NCI-H526 treated with DMSO at 0.1 percent for 48 hours (cell line): ENCODE measurements at regions not wholly inside any gene's neighbourhood (a gene's known extent, or its start where the extent isn't known, plus 50 kb on each side); places are given as distances from the start of the nearest gene placed in this dataset.
"Not testable (repeated sequence)": the region's sequence is repeated elsewhere in the genome, so short reads cannot be mapped to it uniquely, and the experiment has no call there.

Experiments used
- DNase-seq: peaks from one replicate; lab custom pipeline; 2025; lab: John Stamatoyannopoulos, UW

- DNase-seq = no peak
Measured at GRCh38 chr12:107144441-107144840, 51.1 kb upstream of the CRY1 start.

GRCh38 chr12:107144990-107145389, 51.6 kb upstream of the CRY1 start:
- no peak for DNase-seq

GRCh38 chr12:107145397-107145796, 52.0 kb upstream of the CRY1 start:
- DNase-seq = no peak

- DNase-seq = no peak
Measured at GRCh38 chr12:107148107-107148506, 54.8 kb upstream of the CRY1 start.

- no peak for DNase-seq
Measured at GRCh38 chr12:107152315-107152714, 59.0 kb upstream of the CRY1 start.

GRCh38 chr12:107159384-107159900, 66.1 kb upstream of the CRY1 start:
- DNase-seq = no peak

- no peak for DNase-seq
Measured at GRCh38 chr12:107163413-107163812, 70.1 kb upstream of the CRY1 start.

GRCh38 chr12:107164392-107164791, 71.0 kb upstream of the CRY1 start:
- DNase-seq = no peak

GRCh38 chr12:107165581-107165980, 72.2 kb upstream of the CRY1 start:
- DNase-seq = no peak

- no peak for DNase-seq
Measured at GRCh38 chr12:107167756-107168155, 74.4 kb upstream of the CRY1 start.

- no peak for DNase-seq
Measured at GRCh38 chr12:107169200-107169599, 75.9 kb upstream of the CRY1 start.

GRCh38 chr12:107178776-107179175, 85.4 kb upstream of the CRY1 start:
- no peak for DNase-seq

- DNase-seq = no peak
Measured at GRCh38 chr12:107179871-107180270, 86.5 kb upstream of the CRY1 start.

GRCh38 chr12:107180272-107180671, 86.9 kb upstream of the CRY1 start:
- DNase-seq = no peak

GRCh38 chr12:107184359-107184930, 91.1 kb upstream of the CRY1 start:
- no peak for DNase-seq

- no peak for DNase-seq
Measured at GRCh38 chr12:107196681-107197080, 103.3 kb upstream of the CRY1 start.

GRCh38 chr12:107200394-107200793, 107.0 kb upstream of the CRY1 start:
- no peak for DNase-seq

- no peak for DNase-seq
Measured at GRCh38 chr12:107207931-107208525, 114.7 kb upstream of the CRY1 start.

GRCh38 chr12:107209700-107210099, 116.4 kb upstream of the CRY1 start:
- DNase-seq = not testable (repeated sequence)

GRCh38 chr12:107214373-107214773, 121.0 kb upstream of the CRY1 start:
- not testable (repeated sequence) for DNase-seq

- DNase-seq = not testable (repeated sequence)
Measured at GRCh38 chr12:107216411-107216810, 123.1 kb upstream of the CRY1 start.

- no peak for DNase-seq
Measured at GRCh38 chr12:107219301-107219700, 126.0 kb upstream of the CRY1 start.

GRCh38 chr12:107221913-107222312, 128.6 kb upstream of the CRY1 start:
- DNase-seq = no peak

- DNase-seq = no peak
Measured at GRCh38 chr12:107223821-107224220, 130.5 kb upstream of the CRY1 start.
